ENCODE measurements at regions not wholly inside any gene's neighbourhood (a gene's known extent, or its start where the extent isn't known, plus 50 kb on each side); places are given as distances from the start of the nearest gene placed in this dataset.
"Not testable (repeated sequence)": the region's sequence is repeated elsewhere in the genome, so short reads cannot be mapped to it uniquely, and the experiment has no call there.

DNA sequence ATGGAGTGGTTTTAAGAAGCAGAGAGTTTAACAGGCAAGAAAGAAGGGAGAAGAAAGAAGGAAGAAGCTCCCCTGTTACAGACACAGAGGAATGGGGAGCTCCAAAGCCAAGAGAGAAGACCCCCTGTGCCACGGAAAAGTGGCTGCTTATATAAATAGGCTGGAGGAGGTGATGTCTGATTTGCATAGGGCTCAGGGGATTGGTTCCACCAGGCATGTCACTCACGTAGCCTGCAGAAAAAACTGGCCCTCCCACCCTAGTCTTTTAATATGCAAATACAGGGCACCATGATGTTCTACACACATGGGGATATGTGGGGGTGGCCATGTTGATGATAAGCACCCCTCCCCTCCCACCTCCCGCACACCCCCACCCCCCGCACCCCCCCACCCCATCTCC is 99.6 kb downstream of the ETS2 start:
- DNase-seq = no peak

DNA sequence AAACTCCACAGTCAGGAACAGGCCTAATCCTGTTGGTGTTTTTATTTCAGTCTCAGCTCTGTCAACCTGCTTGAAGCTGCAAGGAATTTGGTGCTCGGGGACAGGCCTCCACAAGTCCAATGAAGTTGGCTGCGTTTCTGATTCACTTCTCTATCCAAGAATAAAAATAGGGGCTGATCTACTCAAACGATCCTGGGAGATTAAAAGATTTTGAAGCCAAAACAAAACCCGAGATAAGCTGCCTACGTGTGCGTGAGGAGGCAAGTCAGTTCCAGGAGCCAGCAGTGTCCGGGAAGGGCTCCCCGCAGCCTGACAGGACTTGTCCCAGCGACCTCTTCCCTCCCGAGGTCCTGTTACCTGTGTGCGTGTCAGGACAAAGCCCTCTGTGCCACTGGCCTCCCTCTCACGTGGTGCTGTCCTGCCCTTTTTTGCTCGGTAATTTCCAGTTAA is 98.0 kb downstream of the ETS2 start:
- DNase-seq = no peak

DNA sequence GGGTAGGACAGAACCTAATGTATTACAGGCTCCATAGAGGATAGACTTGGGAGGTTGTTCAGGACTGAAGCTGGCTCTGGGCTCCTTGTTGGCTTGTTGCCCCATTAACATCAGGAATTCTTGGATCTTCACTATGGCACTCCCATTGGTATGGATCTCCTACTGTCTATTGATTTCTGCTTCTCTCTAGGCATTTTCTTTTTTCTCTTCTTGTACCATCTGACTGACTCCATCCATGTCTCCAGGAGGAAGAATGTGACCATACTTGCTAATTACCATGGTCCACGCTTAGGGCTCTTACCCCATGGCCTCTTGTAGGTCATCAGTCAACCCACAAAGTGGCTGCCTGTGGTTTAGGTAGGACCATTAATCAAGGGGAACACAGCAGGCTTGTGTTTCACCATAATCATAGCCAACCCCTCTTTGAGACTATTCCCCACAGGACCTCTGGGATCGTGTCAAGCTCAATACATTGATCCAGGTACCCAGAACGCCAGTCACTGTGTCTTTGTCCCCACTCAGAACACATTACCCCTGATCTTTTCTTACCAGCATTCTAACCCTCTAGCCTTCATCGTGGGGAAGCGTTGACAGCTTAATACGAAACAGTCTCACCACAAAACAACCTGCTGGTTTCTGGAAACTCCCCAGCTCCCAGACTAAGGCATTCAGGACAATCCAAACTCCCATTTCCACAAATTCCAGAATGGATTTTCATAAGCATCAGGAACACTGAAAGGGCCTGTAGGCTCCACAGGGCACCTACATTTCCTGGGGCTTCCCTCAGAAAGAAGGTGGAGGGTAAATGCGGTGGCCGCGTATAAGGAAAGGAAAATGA is 97.1 kb downstream of the ETS2 start:
- no peak for DNase-seq

DNA sequence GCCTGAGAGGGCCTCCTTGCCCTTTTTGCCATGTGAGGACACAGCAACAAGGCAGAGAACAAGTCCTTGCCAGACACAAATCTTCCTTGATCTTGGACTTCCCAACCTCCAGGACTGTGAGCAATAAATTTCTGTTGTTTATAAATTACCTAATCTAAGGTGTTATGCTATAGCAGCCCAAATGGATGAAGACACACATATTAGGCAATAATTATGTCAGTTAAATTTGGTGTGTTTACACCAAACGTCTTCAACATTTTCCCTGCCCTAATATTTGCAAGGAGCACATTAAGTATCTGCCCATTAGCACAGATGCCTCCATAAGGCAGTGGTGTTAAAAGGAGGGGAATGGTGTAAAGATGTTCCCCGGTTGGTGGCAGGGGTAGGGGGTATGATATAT is 94.8 kb downstream of the ETS2 start:
- DNase-seq = no peak

DNA sequence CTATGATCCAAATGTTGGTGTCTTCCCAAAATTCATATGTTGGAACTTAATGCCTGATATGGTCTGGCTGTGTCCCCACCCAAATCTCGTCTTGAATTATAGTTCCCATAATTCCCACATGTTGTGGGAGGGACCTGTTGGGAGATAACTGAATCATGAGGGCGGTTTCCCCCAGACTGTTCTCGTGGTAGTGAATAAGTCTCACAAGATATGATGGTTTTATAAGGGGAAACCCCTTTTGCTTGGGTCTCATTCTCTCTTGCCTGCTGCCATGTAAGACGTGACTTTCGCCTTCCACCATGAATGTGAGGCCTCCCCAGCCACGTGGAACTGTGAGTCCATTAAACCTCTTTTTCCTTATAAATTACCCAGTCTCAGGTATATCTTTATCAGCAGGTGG is 94.3 kb downstream of the ETS2 start:
- not testable (repeated sequence) for DNase-seq

DNA sequence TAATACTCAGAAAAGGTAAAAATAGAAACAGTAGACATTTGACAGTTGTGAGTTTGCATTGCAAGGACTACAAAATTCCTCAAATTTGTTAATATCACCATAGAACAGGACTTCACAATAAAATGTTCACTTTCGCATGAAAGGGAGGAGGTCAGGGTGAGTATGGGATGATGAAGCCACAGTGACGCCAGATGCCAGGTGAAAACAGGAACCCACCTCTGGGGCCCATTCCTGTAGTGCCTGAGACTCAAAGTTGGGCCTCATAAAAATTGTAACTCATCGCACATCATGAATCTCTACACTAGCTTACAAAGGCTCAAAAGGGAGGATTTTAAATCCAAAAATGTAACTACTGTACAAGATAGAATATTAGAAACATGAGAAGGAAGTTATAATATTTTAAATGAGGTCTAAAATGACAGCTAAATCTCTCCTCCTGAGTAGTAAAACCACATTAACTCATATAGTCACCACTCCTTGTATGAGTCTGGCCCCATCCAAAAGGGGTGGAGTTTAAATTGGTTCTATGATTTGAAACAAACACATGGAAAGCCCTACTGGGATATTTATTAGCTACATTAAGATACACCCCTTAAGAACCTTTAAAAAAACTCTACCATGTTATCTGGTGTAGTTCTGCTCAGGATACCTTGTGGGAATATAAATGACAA is 93.7 kb downstream of the ETS2 start:
- DNase-seq = no peak

DNA sequence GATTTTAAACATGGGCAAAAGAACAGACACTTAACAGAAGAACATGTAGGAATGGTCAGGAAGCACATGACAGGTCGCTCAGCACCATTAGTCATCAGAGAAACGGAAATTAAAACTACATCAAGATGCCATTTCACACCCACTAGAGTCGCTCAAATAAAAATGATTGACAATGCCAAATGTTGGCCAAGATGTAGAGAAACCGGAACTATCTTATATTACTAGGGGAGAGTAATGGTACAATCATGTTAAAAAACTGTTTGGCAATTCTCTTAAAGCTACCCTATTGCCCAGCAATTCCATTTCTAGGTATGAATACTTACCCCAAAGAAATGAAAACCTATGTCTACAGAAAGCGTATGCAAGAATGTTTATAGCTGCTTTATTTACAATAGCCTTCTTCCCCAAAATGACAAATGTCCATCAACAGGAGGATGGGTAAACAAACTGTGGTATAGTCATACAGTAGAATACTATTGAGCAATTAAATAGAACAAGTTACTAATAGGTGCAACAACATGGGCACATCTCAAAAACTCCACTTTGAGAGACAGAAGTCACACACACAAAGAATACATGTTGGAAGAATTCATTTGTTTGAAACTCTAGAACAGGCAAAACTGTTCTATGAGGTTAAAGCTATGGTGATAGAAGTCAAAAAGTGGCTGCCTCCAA is 92.8 kb downstream of the ETS2 start:
- no peak for DNase-seq

DNA sequence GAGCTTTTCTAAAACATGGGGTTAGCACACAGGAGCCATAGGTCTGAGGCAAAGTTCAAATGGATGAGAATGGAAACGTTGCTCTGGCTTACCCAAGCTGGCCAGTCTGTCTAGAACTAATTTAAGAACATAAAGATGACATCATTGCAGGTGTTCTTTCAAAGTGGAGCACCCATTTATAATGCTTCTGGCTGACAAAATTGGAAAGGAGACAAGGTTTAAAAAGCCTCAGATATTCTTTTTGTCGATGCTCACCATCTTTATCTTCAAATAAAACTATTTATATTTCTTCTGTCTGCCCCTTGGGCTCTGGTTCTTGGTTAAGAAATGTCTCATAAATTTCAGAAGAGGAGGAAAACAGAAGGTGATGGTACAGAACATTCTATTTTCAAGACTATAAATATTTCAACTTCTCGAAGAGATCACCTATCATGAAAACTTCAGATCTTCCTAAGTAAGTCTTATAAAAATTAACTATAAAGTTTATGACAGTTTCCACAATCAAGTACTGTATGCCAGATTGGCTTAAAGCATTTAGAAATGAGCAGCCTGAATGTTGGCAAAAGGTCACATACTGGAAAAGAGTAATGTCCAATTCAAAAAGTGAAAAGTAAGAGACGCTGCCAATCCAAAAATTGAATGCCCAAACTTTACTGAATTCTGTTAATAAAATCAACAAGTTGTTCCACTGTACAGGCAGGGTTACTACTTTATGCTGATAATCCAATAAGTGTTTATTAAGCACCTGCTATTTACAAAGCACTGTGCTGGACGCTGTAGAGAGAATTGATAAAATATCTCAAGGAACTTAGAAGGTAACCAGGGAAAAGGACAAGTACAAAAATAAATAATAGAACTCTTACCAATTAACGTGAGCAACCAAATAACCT is 92.0 kb downstream of the ETS2 start:
- no peak for DNase-seq

DNA sequence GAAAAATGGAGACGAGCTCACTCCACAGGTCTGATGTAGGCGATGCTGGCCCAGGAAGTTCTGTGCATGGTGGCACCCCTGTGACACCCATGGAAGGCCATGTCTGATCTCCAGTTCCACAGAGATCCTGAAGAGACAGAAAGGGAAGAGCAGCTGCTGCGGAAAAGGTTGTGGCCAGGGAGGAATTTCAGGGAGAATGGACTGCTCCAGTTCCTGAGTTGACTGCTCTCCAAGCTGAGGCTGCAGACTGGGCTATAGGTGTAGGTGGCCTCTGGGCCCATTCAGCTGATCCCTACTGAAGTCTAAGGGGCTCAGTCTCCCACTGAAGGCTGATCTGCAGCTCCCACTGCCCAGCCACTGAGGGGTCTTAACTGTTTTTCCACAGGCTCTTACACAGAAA is 89.2 kb downstream of the ETS2 start:
- DNase-seq = no peak

DNA sequence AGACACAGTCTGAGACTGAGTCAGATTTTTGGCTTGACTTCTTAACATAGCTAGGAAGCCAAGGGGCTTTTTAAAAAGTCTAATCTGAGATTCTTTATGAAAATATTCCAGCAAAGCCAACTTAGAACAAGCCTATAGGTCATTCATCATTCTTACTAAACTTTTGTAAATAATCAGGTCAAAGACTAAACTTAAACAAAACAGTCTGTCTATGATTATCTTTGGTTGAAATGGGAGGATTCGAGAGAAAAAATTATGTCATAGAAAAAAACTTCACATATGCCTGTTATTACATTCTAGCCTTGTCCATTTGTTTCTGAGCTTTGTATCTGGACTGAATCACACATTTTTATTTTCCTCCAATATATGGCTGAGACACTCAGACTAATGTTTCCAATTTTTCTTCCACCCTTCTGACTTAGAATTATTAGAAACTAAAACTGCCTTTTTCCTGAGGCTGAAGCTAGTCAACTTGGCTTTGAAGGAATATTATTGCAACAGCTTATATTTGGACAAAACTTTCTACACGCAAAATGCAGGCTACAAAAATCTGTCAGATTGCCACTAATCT is 83.3 kb downstream of the ETS2 start:
- no peak for DNase-seq

DNA sequence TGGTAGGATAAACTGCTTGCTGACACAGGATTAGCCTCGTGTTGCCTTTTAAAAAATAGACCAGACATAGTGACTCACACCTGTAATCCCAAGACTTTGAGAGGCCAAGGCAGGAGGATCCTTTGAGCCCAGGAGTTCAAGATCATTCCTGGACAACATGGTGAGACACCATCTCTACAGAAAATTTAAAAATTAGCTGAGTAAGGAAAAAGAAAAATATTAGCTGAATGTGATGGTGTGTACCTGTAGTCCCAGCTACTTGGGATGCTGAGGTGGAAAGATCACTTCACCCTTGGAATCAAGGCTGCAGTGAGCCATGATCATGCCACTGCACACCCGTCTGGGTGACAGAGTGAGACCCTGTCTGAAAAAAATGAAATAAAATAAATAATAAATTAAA is 82.0 kb downstream of the ETS2 start:
- DNase-seq = no peak

DNA sequence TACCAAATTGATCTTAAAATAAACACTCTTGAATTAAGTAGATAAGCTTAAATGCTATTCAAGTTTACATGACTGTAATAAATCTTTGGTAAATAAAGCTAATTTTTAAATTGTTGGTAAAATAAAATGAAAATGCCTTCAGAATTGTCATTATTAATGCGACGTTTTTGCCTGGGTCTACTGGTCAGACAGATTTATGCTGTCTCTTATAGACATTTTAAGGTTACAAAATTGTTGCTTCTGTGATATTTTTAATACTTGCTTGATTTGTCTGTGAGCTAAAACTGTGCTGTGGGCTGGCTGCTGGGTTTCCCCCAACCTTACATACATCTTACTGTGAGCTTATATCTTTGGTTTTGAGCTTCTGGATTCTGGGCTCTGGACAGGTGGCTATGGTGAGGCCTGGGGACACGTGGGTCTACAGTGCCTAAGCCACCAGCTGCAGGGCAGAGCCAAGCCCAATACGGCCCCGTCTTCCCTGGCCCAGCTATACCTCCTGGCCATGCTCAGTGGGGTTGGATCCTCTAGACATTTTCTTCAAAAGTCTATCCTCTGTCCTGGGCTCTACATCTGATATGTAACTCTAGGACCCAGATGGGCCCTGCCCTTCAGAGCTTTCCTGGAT is 81.4 kb downstream of the ETS2 start:
- DNase-seq = no peak

DNA sequence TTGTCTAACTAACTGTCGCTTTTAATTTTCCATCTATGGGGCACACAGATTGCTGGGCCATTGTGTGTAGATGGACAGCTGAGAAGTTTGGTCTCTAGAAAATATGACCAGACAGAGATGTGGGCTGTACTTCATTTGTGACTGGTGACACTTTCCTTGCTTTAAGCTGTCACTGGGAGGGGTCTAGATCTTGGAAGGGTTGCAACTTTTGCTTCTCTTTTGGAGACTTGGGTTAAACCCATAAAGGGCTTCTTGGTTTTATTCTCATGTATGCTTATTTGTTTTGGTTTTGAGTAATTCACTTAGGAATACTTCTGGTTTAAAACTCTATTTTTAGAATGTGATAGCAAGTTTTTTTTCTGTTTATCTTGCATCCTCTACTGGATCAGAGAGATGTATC is 80.2 kb downstream of the ETS2 start:
- no peak for DNase-seq

DNA sequence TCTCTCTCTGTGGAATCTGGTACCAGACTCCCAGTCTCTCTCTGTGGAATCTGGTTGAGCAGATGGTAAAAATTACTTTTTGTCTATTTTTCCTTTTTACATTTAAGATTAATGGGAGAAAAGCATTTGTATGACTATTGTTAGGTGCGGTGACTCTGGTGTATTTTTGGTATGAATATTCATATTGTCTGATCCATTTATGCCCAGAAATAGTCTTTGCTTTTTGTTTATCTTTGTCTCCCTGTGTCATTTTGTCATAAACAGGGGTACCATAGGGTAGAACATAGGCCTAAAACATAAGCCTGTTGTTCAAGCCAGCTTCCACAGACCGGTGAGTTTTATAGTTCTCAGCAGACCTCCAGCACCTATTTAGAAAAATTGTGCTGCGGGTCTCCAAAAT is 78.7 kb downstream of the ETS2 start:
- DNase-seq = no peak

DNA sequence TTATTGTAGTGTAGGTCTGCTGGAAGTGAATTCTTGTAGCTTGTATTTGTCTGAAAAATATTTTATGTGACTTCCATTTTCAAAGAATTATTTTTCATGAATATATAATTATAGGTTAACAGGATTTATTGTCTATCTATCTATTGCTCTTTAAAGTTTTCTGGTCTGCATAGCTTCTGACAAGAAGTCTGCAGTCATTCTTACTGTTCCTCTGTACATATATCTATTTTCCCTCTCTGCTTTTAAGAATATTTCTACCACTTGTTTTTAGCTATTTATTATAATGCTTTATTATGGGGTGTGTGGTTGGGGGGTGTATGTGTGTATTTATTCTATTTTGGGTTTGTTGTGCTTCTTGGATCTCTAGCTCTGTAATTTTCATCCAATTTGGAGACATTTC is 77.4 kb downstream of the ETS2 start:
- DNase-seq = peak in 1 of 2 experiments; percentile 4

DNA sequence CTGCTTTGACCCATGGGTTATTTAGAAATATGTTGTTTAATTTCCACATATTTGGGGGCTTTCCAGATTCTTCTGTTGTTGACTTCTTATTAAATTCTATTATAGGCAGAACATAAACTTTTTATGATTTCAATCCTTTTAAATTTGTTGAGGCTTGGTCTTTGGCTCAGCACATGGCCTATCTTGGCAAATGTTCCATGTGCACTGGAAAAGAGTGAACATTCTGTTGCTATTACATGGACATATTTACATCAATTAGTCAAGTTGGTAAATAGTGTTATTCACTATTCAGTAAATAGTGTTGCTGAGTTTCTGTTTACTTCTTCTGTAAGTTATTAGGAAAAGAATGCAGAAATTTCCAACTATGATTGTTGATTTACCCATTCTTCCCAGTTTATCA is 75.4 kb downstream of the ETS2 start:
- no peak for DNase-seq

DNA sequence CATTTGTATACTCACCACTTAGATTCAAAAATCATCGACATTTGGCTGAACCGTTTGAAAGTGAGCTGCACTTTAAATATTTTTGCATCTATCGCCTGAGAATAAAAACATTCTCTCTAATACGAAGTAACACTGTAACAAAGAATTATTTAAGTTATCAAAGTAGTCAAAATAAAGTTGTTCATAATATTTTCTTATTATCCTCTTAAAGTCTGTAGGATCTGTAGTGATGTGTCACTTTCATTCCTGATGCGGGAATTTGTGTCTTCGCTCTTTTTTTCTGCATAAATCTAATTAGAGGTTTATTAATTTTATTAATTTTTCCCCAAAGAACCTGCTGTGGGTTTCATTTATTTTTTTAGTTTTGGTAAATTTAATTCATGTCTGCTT is 74.8 kb downstream of the ETS2 start:
- no peak for DNase-seq

DNA sequence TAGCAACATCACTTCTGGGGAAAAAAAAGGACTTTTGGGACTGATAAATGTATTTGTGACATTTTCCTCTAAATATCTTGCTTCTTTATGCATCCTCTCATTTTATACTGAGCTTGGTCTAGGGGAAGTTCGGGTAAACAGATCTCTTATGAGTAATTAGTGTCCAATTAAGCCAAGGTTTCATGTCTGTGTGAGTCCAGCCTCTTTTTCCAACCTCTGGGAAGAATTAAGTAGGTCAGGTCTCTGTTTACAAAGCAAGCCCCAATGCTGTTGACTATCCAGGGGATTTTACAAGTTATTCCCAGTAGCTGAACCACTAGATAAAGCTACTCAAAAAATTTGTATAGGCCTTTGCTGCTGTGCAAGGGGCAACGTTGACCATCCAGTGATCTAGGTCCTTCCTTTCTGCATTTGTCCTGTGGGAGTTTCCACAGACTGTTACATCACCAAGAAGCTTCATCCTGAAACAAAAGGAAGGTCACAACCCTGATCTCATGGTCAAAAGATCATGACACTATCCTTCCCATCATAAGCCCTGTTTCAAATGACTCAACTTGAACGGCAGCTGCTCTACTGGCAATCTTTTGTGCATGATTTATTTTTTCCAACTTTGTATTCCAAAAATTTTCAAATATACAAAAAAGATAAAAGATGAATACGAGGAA is 74.3 kb downstream of the ETS2 start:
- no peak for DNase-seq

DNA sequence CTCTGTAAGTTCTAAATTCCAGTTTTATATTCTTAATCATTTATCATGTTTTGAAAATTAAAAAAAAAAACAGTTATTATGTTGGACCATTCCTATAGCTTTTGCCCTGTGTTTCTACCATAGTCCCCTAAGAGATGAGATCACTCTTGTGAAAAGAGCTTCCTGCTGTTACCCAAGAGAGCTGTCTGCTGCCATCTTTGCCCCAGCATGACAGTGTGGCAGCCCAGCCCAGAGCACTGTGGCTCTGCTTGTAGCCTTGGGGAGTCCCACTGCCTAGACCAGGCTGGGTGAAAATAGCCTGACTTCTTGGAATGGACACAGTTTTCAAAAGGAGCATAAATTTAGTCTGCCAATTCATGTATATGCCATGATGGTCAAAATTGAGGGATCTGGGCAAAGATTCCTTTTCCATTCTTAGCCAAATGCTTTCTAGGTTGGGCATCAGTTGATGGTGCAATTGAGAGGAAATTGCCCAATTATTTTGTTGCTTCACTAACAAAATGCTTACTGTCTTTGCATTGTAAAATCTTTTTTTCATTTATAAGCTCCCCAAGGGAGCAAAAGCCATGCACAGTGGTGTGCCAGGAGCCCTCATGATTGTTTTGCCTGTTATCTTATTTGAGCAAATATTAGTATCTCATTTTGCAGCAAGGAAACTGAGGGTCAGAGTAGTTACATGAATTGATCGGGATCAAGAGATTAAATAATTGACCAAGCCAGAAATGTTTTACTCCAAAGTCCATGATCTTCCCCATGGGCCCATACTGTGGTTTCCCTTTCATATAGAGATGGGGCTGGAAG is 72.8 kb downstream of the ETS2 start:
- DNase-seq = no peak

DNA sequence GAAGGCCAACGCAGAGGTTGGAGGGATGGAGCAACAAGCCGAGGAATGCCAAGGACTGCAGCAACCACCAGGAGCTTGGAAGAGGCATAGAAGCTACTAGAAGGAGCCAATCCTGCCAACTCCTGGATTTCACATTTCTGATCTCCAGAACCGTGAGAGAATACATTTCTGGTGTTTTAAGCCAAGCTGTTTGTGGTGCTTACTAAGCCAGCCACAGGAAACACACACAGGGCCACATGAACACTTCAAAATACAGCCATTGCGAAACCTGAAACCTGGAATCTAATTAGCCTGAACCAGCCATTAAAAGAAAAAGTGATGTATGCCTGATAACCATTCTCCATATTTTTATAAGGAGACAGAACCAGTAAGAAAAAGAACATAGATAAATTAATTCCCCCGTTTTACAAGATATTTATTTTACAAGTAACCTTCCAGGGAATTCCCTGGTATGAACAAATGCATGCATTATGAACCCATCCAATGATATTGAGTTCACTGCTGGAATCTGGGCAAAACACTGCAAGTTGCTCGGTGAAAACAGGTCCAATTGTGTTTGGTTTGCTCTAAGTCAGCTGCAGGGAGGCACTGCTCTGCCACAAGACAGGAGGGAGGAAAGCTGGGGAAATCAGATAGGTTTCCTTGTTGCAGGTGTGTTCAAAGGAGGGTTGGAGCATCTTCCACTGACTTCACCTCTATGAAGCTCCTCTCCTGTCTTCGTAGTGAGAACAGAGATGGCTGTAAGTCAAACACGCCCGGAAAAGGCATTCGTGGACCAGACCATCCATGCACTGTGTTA is 70.2 kb downstream of the ETS2 start:
- DNase-seq = no peak

Measured in Kasumi-1 (cell line).